ENCODE measurements at regions not wholly inside any gene's neighbourhood (a gene's known extent, or its start where the extent isn't known, plus 50 kb on each side); places are given as distances from the start of the nearest gene placed in this dataset.
"Not testable (repeated sequence)": the region's sequence is repeated elsewhere in the genome, so short reads cannot be mapped to it uniquely, and the experiment has no call there.

- no peaks in the 10 kb centered on the region for H3K36me3 ChIP-seq (ENCODE audit: control insufficient read depth, insufficient read depth, low read length)
- FAIRE-seq, result no peak
- DNase-seq (ENCODE audit: low read depth), result no peak
- H3K27me3 ChIP-seq (ENCODE audit: control insufficient read depth, insufficient read depth, low read length), result no peaks in the 10 kb centered on the region
- TF ChIP-seq CTCF (IDR thresholded peaks at IDR 0.05; ENCODE audit: insufficient read depth, low read length, severe bottlenecking), result no peak
- H3K4me3 ChIP-seq (ENCODE audit: low read depth, low read length), result no peak overlapping the region
Measured at GRCh38 chr1:60916199-60916598, 166.2 kb upstream of the NFIA start.

- no peak overlapping the region for H3K4me3 ChIP-seq (ENCODE audit: low read depth, low read length)
- no peaks in the 10 kb centered on the region for H3K27me3 ChIP-seq (ENCODE audit: control insufficient read depth, insufficient read depth, low read length)
- DNase-seq (ENCODE audit: low read depth), result no peak
- TF ChIP-seq CTCF (IDR thresholded peaks at IDR 0.05; ENCODE audit: insufficient read depth, low read length, severe bottlenecking), result no peak
- H3K36me3 ChIP-seq (ENCODE audit: control insufficient read depth, insufficient read depth, low read length), result no peaks in the 10 kb centered on the region
- no peak for FAIRE-seq
Measured at GRCh38 chr1:60915441-60915840, 166.9 kb upstream of the NFIA start.

- no peak for FAIRE-seq
- no peak for DNase-seq (ENCODE audit: low read depth)
- no peaks in the 10 kb centered on the region for H3K27me3 ChIP-seq (ENCODE audit: control insufficient read depth, insufficient read depth, low read length)
- no peak for TF ChIP-seq CTCF (IDR thresholded peaks at IDR 0.05; ENCODE audit: insufficient read depth, low read length, severe bottlenecking)
- H3K4me3 ChIP-seq (ENCODE audit: low read depth, low read length), result no peak overlapping the region
- H3K36me3 ChIP-seq (ENCODE audit: control insufficient read depth, insufficient read depth, low read length), result no peaks in the 10 kb centered on the region
Measured at GRCh38 chr1:60914982-60915381, 167.4 kb upstream of the NFIA start.

GRCh38 chr1:60913708-60914107 lies 168.7 kb upstream of the NFIA start:
- not testable (repeated sequence) for FAIRE-seq; DNase-seq (ENCODE audit: low read depth)

GRCh38 chr1:60913039-60913438 lies 169.3 kb upstream of the NFIA start:
- Histone ChIP-seq H3K4me3 (ENCODE audit: low read depth, low read length) (no peak overlapping the region), H3K36me3 (ENCODE audit: control insufficient read depth, insufficient read depth, low read length) (no peaks in the 10 kb centered on the region), H3K27me3 (ENCODE audit: control insufficient read depth, insufficient read depth, low read length) (no peaks in the 10 kb centered on the region)
- FAIRE-seq (no peak), DNase-seq (ENCODE audit: low read depth) (no peak)
- no peak for TF ChIP-seq CTCF (IDR thresholded peaks at IDR 0.05; ENCODE audit: insufficient read depth, low read length, severe bottlenecking)

More at GRCh38 chr1:60913708-60914107, 168.7 kb upstream of the NFIA start:
- H3K36me3 ChIP-seq (ENCODE audit: control insufficient read depth, insufficient read depth, low read length); H3K4me3 ChIP-seq (ENCODE audit: low read depth, low read length); H3K27me3 ChIP-seq (ENCODE audit: control insufficient read depth, insufficient read depth, low read length): not testable (repeated sequence)

GRCh38 chr1:60911966-60912697 lies 170.2 kb upstream of the NFIA start:
- no peak overlapping the region for H3K4me3 ChIP-seq (ENCODE audit: low read depth, low read length)
- DNase-seq (ENCODE audit: low read depth), result no peak
- no peak for TF ChIP-seq CTCF (IDR thresholded peaks at IDR 0.05; ENCODE audit: insufficient read depth, low read length, severe bottlenecking)
- FAIRE-seq, result no peak
- no peaks in the 10 kb centered on the region for H3K27me3 ChIP-seq (ENCODE audit: control insufficient read depth, insufficient read depth, low read length)
- H3K36me3 ChIP-seq (ENCODE audit: control insufficient read depth, insufficient read depth, low read length), result no peaks in the 10 kb centered on the region

Measured in bronchial epithelial cell (primary cell).